LNCAP (cell line): ENCODE measurements at regions not wholly inside any gene's neighbourhood (a gene's known extent, or its start where the extent isn't known, plus 50 kb on each side); places are given as distances from the start of the nearest gene placed in this dataset.

Source experiments
- TF ChIP-seq, protein P1 (sequence below): fragments of 450-650 bp; IDR thresholded peaks from 2 replicates; pipeline ENCODE4 v1.5.1; 2017; ENCODE audit warnings: mild to moderate bottlenecking

DNA sequence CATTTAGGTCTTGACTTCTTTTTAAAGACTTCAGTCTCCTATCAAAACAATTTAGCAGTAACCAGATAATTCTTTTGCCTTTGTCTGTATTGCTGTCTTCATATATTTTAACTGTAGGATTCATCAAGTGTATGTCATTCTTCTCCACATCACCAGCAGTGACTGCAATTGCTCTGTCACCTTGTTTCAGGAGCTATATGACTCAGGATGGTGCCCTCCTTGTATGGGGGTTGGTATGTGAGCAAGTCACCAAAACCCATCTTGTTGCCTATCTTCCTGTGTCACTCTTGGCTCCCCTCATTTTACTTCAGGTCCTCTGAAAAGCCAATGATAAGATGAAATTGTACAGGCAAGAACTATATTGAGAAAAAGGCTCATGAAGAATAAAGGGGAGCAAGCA lies 256.9 kb upstream of the LUZP2 start:
- TF ChIP-seq, protein P1, sequence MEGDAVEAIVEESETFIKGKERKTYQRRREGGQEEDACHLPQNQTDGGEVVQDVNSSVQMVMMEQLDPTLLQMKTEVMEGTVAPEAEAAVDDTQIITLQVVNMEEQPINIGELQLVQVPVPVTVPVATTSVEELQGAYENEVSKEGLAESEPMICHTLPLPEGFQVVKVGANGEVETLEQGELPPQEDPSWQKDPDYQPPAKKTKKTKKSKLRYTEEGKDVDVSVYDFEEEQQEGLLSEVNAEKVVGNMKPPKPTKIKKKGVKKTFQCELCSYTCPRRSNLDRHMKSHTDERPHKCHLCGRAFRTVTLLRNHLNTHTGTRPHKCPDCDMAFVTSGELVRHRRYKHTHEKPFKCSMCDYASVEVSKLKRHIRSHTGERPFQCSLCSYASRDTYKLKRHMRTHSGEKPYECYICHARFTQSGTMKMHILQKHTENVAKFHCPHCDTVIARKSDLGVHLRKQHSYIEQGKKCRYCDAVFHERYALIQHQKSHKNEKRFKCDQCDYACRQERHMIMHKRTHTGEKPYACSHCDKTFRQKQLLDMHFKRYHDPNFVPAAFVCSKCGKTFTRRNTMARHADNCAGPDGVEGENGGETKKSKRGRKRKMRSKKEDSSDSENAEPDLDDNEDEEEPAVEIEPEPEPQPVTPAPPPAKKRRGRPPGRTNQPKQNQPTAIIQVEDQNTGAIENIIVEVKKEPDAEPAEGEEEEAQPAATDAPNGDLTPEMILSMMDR: no peak

DNA sequence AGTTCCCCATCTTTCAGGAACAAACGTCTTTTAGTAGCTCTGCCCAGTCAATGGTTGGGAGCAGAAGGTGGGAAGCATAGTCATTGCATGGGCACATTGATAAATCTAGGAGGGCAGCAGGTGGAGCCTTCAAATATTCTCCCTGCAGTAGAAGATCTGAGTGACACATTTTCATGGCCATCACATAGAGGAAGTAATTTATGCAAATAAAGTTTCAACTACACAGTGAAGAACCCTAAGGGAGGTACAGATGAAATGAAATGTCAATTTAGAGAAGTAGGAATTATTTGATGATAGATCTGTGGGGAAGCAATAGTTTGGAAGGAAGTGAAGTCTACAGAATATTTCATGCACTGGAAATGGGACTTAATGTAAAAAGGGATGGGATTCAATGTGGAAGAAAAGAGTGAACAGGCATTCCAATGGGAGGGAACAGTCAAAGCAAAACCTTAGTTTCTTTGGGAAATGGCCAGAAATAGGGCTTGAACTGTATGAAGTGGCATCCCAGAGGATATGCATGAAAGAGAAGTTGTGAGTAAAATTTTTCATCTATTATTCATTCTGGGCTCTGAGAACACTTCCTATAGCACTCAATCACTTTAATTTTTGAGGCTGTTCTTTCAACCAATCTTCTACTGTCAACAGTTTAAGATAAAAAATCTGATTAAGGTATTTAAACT lies 256.2 kb upstream of the LUZP2 start:
- TF ChIP-seq, protein P1: no peak

DNA sequence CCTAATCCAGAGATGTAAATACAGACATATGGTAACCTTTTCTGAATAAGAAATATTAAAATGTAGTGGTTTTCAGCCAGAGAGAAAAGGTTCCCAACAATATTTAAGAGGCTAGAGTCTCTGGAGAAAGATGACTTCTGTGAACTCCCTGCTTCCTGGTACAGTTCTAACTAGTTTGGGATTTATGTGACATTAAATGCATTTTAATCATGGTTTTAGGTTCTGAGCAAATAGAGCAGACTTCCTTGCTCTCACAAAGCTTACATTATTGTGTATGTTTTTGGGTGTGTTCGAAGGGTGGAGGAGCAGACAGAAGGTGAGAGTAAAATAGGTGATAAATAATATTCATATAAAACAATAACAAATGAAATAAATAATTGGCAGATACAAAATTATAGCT lies 250.1 kb upstream of the LUZP2 start:
- TF ChIP-seq, protein P1: no peak

DNA sequence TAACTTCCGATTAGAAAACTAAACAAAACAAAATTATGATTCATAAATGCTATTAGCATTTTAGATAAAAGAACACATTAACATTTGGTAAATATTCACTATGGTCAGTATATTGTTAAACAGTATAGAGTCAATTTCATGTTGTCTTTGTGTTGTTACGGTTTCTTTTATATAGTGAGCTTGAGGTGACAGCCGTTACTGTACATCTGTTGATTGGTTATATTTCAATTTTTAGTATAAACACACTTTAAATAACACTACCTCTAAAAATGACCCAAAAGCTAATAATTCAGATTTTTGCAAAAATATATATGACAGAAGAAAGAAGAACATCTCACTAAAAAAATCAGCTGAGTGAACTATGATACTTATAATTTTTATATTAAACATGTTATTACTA lies 249.0 kb upstream of the LUZP2 start:
- TF ChIP-seq, protein P1: no peak

DNA sequence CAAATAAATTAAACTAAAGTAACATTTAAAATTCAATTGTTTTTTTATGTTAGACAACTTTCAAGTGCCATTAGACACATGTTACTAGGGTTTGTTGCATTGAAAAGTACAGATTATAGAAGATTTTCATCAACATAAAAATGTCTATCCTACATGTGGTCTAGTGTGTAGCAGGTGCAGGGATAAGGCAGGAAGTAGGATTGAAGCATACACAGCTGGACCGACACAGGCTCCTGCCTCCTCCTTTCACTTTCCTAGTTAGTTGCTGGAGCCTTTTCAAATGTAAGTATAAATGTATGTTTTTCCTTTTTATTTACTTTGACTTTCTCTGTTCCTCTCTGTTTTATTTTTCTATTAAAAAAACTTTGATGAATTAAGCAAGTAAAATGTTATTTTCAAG lies 246.9 kb upstream of the LUZP2 start:
- TF ChIP-seq, protein P1: no peak

DNA sequence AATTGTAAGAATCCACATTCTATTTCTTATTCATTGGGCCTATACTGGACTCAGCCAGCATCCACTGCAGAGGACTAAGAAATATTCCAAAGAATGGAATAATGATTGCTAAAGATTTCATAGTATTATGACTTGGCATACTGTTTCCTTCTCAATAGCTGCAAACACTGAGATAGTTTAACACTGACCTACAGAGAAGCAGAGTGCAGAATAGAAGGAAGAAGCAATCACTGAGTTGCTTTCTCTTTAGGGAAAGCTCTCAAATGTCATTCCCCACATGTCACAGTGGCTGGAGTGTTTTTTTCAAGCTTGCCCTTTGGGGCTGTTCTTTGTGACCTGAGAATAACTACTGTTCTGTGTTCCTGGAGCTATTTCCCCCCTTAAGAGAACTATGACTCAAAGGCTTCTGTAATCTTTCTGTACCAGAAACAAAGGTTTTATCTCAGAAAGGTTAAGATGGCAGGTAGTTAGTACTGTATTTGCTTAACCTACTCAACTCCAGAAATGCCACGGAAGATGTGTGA lies 243.6 kb upstream of the LUZP2 start:
- TF ChIP-seq, protein P1: no peak

DNA sequence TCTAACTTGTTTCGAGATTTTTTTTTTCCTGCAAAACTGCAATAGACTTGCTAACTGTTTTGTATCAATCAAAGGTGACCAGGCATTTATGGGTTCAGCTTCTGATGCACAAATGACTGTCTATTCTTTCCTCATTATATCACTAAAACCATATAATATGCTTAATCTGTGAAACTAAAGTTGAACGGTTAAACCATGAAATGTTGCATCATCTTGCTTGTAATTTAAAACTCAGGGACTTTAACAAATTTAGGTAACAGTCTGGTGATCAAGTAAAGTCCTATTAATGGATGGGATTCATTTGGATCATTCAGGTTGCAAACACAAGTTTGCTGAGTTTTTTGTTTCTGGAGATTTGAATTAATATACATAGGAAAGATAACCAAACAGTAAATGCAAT lies 232.0 kb upstream of the LUZP2 start:
- TF ChIP-seq, protein P1: no peak

DNA sequence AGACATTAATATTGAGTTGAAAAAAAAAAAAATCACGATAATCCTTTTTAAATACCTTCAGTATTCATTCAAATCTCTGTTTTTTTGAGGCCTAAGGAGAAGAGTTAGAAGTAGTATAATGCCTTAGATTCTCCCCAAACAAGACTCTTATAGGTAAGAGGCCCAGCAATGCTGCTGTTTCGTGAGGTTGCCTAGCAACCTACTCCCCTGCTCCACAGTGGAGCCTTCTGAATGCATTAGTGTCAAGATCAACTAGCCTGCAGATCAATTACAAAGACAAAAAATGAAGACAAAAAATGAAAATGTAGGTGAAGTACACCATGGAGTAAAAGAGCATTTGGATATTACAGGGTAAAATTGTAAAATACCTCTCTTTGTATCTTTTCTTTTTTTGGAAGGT lies 229.8 kb upstream of the LUZP2 start:
- TF ChIP-seq, protein P1: no peak
